GM12878 (cell line): ENCODE measurements at regions not wholly inside any gene's neighbourhood (a gene's known extent, or its start where the extent isn't known, plus 50 kb on each side); places are given as distances from the start of the nearest gene placed in this dataset.

Experiments used
- ATF2 ChIP-seq: IDR thresholded peaks from 2 replicates; pipeline ENCODE4 v1.6.1; 2012; ENCODE audit warnings: low read length, inconsistent platforms
- BRCA1 ChIP-seq: IDR thresholded peaks from 2 replicates; pipeline ENCODE4 v1.6.1; 2011; ENCODE audit warnings: low read depth, low read length, improper control_type of control experiment
- JUND ChIP-seq: IDR thresholded peaks from 2 replicates; pipeline ENCODE4 v1.6.1; 2012; ENCODE audit warnings: low read depth, mild to moderate bottlenecking, low read length, improper control_type of control experiment, moderate library complexity
- POLR2A ChIP-seq: IDR thresholded peaks from 2 replicates; pipeline ENCODE4 v1.6.1; 2011; ENCODE audit warnings: low read depth, mild to moderate bottlenecking, low read length
- YBX1 ChIP-seq: fragments of 450-650 bp; IDR thresholded peaks from 2 replicates; pipeline ENCODE4 v1.6.1; 2016; ENCODE audit warnings: antibody characterized with exemption
- TF ChIP-seq, protein P1 (sequence below): IDR thresholded peaks from 2 replicates; pipeline ENCODE4 v1.6.1; 2012; ENCODE audit warnings: low read depth, low read length, improper control_type of control experiment
- TF ChIP-seq, protein P2 (sequence below), 3 experiments: IDR thresholded peaks in 2 of 3; conservative IDR thresholded peaks in 1 of 3; 2 replicates each; pipeline ENCODE4 v1.5.1; 2011; ENCODE audit warnings: low read depth in 3 of 3, low read length in 3 of 3, mild to moderate bottlenecking in 3 of 3, control low read depth in 2 of 3, moderate library complexity in 2 of 3, inconsistent platforms in 1 of 3, mixed read lengths in 1 of 3; ENCODE audit not compliant: control insufficient read depth in 2 of 3, insufficient read depth in 1 of 3; ENCODE audit errors: extremely low read depth in 1 of 3

- TF ChIP-seq, protein P1, sequence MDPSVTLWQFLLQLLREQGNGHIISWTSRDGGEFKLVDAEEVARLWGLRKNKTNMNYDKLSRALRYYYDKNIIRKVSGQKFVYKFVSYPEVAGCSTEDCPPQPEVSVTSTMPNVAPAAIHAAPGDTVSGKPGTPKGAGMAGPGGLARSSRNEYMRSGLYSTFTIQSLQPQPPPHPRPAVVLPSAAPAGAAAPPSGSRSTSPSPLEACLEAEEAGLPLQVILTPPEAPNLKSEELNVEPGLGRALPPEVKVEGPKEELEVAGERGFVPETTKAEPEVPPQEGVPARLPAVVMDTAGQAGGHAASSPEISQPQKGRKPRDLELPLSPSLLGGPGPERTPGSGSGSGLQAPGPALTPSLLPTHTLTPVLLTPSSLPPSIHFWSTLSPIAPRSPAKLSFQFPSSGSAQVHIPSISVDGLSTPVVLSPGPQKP: no peak
- no peak for TF ChIP-seq ATF2
- TF ChIP-seq, protein P2, sequence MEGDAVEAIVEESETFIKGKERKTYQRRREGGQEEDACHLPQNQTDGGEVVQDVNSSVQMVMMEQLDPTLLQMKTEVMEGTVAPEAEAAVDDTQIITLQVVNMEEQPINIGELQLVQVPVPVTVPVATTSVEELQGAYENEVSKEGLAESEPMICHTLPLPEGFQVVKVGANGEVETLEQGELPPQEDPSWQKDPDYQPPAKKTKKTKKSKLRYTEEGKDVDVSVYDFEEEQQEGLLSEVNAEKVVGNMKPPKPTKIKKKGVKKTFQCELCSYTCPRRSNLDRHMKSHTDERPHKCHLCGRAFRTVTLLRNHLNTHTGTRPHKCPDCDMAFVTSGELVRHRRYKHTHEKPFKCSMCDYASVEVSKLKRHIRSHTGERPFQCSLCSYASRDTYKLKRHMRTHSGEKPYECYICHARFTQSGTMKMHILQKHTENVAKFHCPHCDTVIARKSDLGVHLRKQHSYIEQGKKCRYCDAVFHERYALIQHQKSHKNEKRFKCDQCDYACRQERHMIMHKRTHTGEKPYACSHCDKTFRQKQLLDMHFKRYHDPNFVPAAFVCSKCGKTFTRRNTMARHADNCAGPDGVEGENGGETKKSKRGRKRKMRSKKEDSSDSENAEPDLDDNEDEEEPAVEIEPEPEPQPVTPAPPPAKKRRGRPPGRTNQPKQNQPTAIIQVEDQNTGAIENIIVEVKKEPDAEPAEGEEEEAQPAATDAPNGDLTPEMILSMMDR (IDR thresholded peaks at IDR 0.05 in 2 of 3, conservative IDR thresholded peaks at IDR 0.05 in 1 of 3; ENCODE audit: control insufficient read depth in 2 of 3, extremely low read depth in 1 of 3, insufficient read depth in 1 of 3, low read depth in 3 of 3, low read length in 3 of 3): no peak
- TF ChIP-seq POLR2A: no peak
- TF ChIP-seq JUND: no peak
- TF ChIP-seq BRCA1: no peak
- TF ChIP-seq YBX1: no peak
These were observed 217.4 kb upstream of the EOMES start for GRCh38 chr3:27939521-27939920.
